Brain microvascular endothelial cell (primary cell): ENCODE measurements at regions not wholly inside any gene's neighbourhood (a gene's known extent, or its start where the extent isn't known, plus 50 kb on each side); places are given as distances from the start of the nearest gene placed in this dataset.

Experiments used
- DNase-seq: peaks from one replicate; pipeline ENCODE4 v3.0.0-alpha.2; 2020
- H3K27ac ChIP-seq: fragments of 250-450 bp; sonication (Bioruptor Pico); 2 replicates; pipeline ENCODE4 v1.5.1; 2020; ENCODE audit warnings: mild to moderate bottlenecking, moderate library complexity
- H3K27me3 ChIP-seq: fragments of 250-450 bp; sonication (Bioruptor Pico); replicated peaks from 2 replicates; pipeline ENCODE4 v1.5.1; 2020; ENCODE audit warnings: mild to moderate bottlenecking
- H3K36me3 ChIP-seq: fragments of 250-450 bp; sonication (Bioruptor Pico); replicated peaks from 2 replicates; pipeline ENCODE4 v1.5.1; 2020; ENCODE audit warnings: mild to moderate bottlenecking
- H3K4me3 ChIP-seq: 2 replicates; pipeline ENCODE4 v1.5.1; 2011; ENCODE audit warnings: low read depth, mild to moderate bottlenecking, control low read depth, low read length, moderate library complexity
- in situ Hi-C: cut with HindIII; loops from 2 replicates; pipeline ENCODE4 v1.10.0; 2017; ENCODE audit warnings: low sequenced_read_pairs, low pct_ligation_motif_present
- TF ChIP-seq, protein P1 (sequence below): IDR thresholded peaks from 2 replicates; pipeline ENCODE4 v1.5.1; 2011; ENCODE audit warnings: low read depth, mild to moderate bottlenecking, moderate library complexity, low read length, control low read depth, inconsistent platforms; ENCODE audit errors: missing control alignments

DNA sequence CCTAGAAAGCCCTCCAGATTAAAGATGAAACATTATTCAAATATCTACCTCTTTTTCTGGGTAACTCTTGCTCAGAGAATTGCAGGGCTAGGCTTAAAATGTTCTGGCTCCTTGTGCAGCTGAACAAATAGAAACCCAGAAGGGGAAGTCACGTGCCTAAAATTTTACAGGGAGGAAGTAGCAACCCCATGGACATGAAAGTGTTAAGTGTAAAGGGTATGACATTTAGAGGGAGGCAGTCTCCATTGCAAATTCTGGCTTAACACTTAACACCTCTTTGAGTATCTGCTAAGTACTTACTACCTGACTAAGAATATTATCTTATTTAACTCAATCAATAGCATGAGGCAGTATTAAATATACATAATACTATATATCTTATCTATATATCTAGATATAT, 376.1 kb upstream of the ERCC4 start:
- no peaks in the 10 kb centered on the region for H3K36me3 ChIP-seq
- in situ Hi-C loops: no loop called here
- no peaks in the 10 kb centered on the region for H3K27me3 ChIP-seq
- DNase-seq: no peak
- H3K27ac ChIP-seq: no peak overlapping the region
- TF ChIP-seq, protein P1, sequence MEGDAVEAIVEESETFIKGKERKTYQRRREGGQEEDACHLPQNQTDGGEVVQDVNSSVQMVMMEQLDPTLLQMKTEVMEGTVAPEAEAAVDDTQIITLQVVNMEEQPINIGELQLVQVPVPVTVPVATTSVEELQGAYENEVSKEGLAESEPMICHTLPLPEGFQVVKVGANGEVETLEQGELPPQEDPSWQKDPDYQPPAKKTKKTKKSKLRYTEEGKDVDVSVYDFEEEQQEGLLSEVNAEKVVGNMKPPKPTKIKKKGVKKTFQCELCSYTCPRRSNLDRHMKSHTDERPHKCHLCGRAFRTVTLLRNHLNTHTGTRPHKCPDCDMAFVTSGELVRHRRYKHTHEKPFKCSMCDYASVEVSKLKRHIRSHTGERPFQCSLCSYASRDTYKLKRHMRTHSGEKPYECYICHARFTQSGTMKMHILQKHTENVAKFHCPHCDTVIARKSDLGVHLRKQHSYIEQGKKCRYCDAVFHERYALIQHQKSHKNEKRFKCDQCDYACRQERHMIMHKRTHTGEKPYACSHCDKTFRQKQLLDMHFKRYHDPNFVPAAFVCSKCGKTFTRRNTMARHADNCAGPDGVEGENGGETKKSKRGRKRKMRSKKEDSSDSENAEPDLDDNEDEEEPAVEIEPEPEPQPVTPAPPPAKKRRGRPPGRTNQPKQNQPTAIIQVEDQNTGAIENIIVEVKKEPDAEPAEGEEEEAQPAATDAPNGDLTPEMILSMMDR: no peak
- H3K4me3 ChIP-seq: no peak overlapping the region

DNA sequence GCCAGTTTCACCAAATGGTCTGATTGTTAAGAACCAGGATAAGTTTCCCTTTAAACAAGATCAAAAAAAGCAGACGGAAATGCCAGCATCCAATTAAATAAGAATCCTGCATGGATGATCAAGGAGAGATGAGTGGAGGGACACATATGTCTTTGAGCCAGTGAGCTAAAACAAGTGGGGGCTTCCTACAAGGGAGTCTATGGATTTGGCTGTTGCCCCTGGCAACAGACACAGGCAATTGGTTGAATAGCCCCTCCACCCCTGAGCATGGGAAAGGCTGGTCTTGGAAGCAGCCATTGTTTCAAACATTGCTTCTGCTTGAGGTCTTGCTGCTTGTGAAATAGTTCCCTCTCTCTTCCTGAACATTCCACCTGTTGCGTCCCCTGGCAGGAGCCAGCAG, 374.7 kb upstream of the ERCC4 start:
- TF ChIP-seq, protein P1: no peak
- no peak overlapping the region for H3K4me3 ChIP-seq
- in situ Hi-C loops: no loop called here

DNA sequence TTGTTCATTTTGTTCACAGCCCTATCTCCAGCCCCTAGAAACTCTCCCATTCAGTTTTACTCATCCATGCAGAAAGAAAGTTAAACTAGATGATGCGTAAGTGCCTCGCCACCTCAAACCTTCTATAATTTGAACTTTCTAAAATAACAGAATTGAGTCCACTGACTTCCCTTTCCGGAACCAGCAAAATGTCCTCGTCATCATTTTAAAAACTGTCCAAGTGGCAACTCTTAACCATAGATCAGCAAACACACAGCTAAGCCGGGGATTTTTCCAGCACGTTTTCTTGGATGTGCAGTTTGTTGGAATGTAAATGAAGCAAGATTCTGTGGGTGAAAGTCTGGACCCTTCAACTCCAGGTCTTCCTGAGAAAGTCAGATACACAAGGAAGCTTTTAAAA, 369.7 kb upstream of the ERCC4 start:
- Histone ChIP-seq H3K4me3 (no peak overlapping the region), H3K27ac (no peak overlapping the region), H3K36me3 (no peaks in the 10 kb centered on the region), H3K27me3 (no peaks in the 10 kb centered on the region)
- TF ChIP-seq, protein P1: no peak
- no peak for DNase-seq
- in situ Hi-C loops: no loop called here

More for the DNA sequence above, 374.7 kb upstream of the ERCC4 start:
- no peak for DNase-seq
- Histone ChIP-seq H3K27me3 (no peaks in the 10 kb centered on the region), H3K27ac (no peak overlapping the region), H3K36me3 (no peaks in the 10 kb centered on the region)

DNA sequence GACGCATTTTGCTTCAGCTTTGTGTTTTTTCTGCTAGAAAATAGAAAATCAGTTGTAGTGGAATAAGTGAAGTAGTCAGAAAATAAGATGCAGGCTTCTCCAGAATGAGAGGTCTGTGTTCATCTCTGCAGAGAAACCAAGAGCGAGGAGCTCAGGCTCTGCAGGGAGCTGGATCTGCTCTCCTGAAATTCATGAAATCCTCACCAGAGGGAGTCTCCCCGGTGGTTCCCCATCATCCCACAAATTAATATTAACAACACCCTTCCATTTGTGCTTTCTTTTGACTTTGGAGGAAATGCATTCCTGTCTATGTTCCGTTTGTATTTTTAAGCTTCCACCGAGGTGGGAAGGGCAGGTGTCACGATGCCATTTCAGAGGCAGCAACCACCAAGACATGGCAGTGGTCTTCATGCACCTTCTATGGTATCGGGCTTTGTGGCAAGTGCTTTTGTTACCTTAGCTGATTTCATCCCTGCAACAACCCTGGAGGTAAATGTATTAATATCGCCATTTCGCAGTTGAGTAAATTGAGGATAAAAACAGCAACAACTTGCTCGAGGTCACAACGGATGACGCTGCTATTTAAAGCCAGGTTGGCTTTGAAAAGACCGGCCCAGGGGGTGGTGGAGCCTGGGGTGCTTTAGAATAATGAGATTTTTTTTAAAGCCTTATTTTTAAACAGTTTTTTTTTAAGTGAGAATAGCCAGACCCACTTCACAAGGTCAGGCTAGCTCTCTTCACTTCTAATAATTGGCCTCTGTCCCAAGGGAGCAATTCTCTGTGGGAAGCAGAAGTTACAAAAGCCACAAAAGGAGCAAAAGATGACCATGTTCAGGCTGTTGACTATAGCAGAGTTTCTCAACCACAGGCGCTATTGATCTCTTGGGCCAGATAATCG, 367.6 kb upstream of the ERCC4 start:
- Histone ChIP-seq H3K27ac (no peak overlapping the region), H3K4me3 (no peak overlapping the region), H3K27me3 (no peaks in the 10 kb centered on the region), H3K36me3 (no peaks in the 10 kb centered on the region)
- no peak for DNase-seq
- in situ Hi-C loops: no loop called here
- TF ChIP-seq, protein P1: no peak

DNA sequence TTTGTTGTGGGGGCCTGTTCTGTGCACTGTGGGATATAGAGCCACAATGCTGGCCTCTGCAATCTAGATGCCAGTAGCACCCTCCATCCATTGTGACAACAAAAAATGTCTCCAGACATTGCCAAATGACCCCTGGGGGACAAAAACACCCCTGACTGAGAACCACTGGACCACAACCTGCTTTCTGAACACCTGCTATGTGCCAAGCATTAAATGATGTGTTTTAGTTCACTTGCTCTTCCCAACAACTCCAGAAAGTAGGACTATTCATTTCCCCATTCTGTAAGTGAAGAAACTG, 367.0 kb upstream of the ERCC4 start:
- Histone ChIP-seq H3K4me3 (no peak overlapping the region), H3K36me3 (no peaks in the 10 kb centered on the region), H3K27me3 (no peaks in the 10 kb centered on the region), H3K27ac (no peak overlapping the region)
- no peak for DNase-seq
- TF ChIP-seq, protein P1: no peak
- in situ Hi-C loops: no loop called here
